Transverse colon (tissue), 4 donors: ENCODE measurements at regions not wholly inside any gene's neighbourhood (a gene's known extent, or its start where the extent isn't known, plus 50 kb on each side); places are given as distances from the start of the nearest gene placed in this dataset.

Experiments used
- DNase-seq: peaks from one replicate; pipeline ENCODE4 v3.0.0-alpha.2; 2019
- H3K27ac ChIP-seq, 4 donors: fragments of 200-600 bp; sonication (generic); 2 replicates each; pipeline ENCODE4 v1.5.1; 2016 to 2018; ENCODE audit warnings: inconsistent platforms in 4 of 4
- H3K27me3 ChIP-seq: fragments of 200-600 bp; sonication (generic); 2 replicates; pipeline ENCODE4 v1.5.1; 2017; ENCODE audit warnings: inconsistent platforms
- H3K36me3 ChIP-seq, 4 donors: fragments of 200-600 bp; sonication (generic); 2 replicates each; pipeline ENCODE4 v1.5.1; 2017 to 2019; ENCODE audit warnings: inconsistent platforms in 4 of 4
- H3K4me1 ChIP-seq, 4 donors: fragments of 200-600 bp; sonication (generic); 2 replicates each; pipeline ENCODE4 v1.5.1; 2017 to 2020; ENCODE audit warnings: inconsistent platforms in 4 of 4
- H3K4me3 ChIP-seq, 4 donors: fragments of 200-600 bp; sonication (generic); 1 replicate in 1 of 4; 2 replicates in 3 of 4; pipeline versions ENCODE4 v1.5.1 to v1.6.1; 2017 to 2019; ENCODE audit warnings: inconsistent platforms in 4 of 4
- H3K9me3 ChIP-seq, 2 donors: fragments of 200-600 bp; sonication (generic); 2 replicates each; pipeline ENCODE4 v1.5.1; 2017 to 2019; ENCODE audit warnings: inconsistent platforms in 2 of 2
- CTCF ChIP-seq, 5 experiments: fragments of 200-600 bp in 3 of 5; fragments of 450-650 bp in 2 of 5; sonication (generic) in 3 of 5; IDR thresholded peaks; 1 replicate in 2 of 5; 2 replicates in 3 of 5; pipeline ENCODE4 v1.5.1; 2016 to 2017; ENCODE audit warnings: antibody characterized with exemption in 5 of 5, inconsistent platforms in 3 of 5, mild to moderate bottlenecking in 2 of 5, moderate library complexity in 1 of 5
- EP300 ChIP-seq: sonication (generic); formaldehyde crosslinking; IDR thresholded peaks from one replicate; pipeline ENCODE4 v1.6.1; 2017; ENCODE audit warnings: antibody characterized with exemption, low read depth
- POLR2A ChIP-seq: fragments of 450-650 bp; IDR thresholded peaks from one replicate; pipeline ENCODE4 v1.6.1; 2016; ENCODE audit warnings: antibody characterized with exemption, mild to moderate bottlenecking, moderate library complexity
- POLR2AphosphoS5 ChIP-seq, 3 donors: sonication (generic); formaldehyde crosslinking; IDR thresholded peaks; one replicate each; pipeline ENCODE4 v1.6.1; 2016; ENCODE audit warnings: antibody characterized with exemption in 3 of 3
- WGBS, 2 donors: methylation state at CpG; one replicate each; pipeline ENCODE4 v1.1.5; 2018; ENCODE audit warnings: low coverage in 1 of 2; 5-methylcytosine and 5-hydroxymethylcytosine counted together
- in situ Hi-C, 4 donors: fragments of 200-750 bp; cut with MboI; loops; one replicate each; pipeline versions ENCODE4 v1.15.0 to v1.15.1; 2017; ENCODE audit warnings: low sequenced_read_pairs in 3 of 4, low pct_ligation_motif_present in 1 of 4, low pct_unique_long_range_greater_than_20kb in 1 of 4
- intact Hi-C: fragments of 100-400 bp; cut with DNase I; formaldehyde crosslinking; loops from one replicate; pipeline ENCODE4 v1.15.1; 2023; ENCODE audit warnings: low total_unique reads

GRCh38 chr12:19890024-19890423, 450.7 kb downstream of the AEBP2 start:
- TF ChIP-seq POLR2AphosphoS5 (IDR thresholded peaks at IDR 0.05) (no peak), EP300 (no peak), POLR2A (no peak), CTCF (IDR thresholded peaks at IDR 0.05) (no peak)
- peaks cover 12 to 38% (median 18%) of the 10 kb centered on the region in 4 donors for H3K4me1 ChIP-seq
- H3K27me3 ChIP-seq, result no peaks in the 10 kb centered on the region
- in situ Hi-C loops, result no loop called here
- no peak overlapping the region for H3K27ac ChIP-seq
- no peaks in the 10 kb centered on the region for H3K9me3 ChIP-seq
- DNase-seq, result no peak
- H3K4me3 ChIP-seq, result no peak overlapping the region
- H3K36me3 ChIP-seq, result no peaks in the 10 kb centered on the region
- intact Hi-C loops, result no loop called here

GRCh38 chr12:19891936-19892591, 452.8 kb downstream of the AEBP2 start:
- Histone ChIP-seq H3K4me1 (peaks cover 2 to 18% (median 4%) of the 10 kb centered on the region in 4 donors), H3K27me3 (no peaks in the 10 kb centered on the region), H3K9me3 (no peaks in the 10 kb centered on the region), H3K4me3 (no peak overlapping the region), H3K36me3 (no peaks in the 10 kb centered on the region), H3K27ac (no peak overlapping the region)
- no peak for DNase-seq
- 21 to 45% methylated on average over 3 to 4 of the region's 4 CpGs for WGBS, 2 donors
- in situ Hi-C loops (no loop called here), intact Hi-C loops (no loop called here)
- no peak for TF ChIP-seq POLR2AphosphoS5 (IDR thresholded peaks at IDR 0.05)
- no peak for TF ChIP-seq EP300
- no peak for TF ChIP-seq CTCF (IDR thresholded peaks at IDR 0.05)
- TF ChIP-seq POLR2A, result no peak

- DNase-seq, result no peak
These were observed 454.2 kb downstream of the AEBP2 start for GRCh38 chr12:19893514-19893913.

GRCh38 chr12:19894050-19894449, 454.8 kb downstream of the AEBP2 start:
- Histone ChIP-seq H3K9me3 (no peaks in the 10 kb centered on the region), H3K36me3 (no peaks in the 10 kb centered on the region), H3K27ac (no peak overlapping the region), H3K4me3 (no peak overlapping the region), H3K27me3 (no peaks in the 10 kb centered on the region), H3K4me1 (peaks cover 0 to 18% (median 4%) of the 10 kb centered on the region in 4 donors)
- WGBS, 2 donors, result 40% methylated on average over 1 of the region's 1 CpG; no CpG with 5 or more reads in 1 of the 2 donors
- in situ Hi-C loops, result no loop called here
- DNase-seq, result no peak
- TF ChIP-seq CTCF (IDR thresholded peaks at IDR 0.05) (no peak), POLR2AphosphoS5 (IDR thresholded peaks at IDR 0.05) (peak in 1 of 3 donors; percentile 16)
- intact Hi-C loops, result no loop called here

More at GRCh38 chr12:19893514-19893913, 454.2 kb downstream of the AEBP2 start:
- TF ChIP-seq POLR2A (no peak), EP300 (no peak), CTCF (IDR thresholded peaks at IDR 0.05) (peak in 1 of 5 experiments; percentile 8), POLR2AphosphoS5 (IDR thresholded peaks at IDR 0.05) (no peak)
- H3K27ac ChIP-seq, result no peak overlapping the region
- in situ Hi-C loops, result no loop called here
- H3K4me1 ChIP-seq, result peaks cover 0 to 18% (median 4%) of the 10 kb centered on the region in 4 donors
- intact Hi-C loops, result no loop called here
- WGBS, 2 donors, result 91 to 100% methylated on average over 1 of the region's 1 CpG
- no peaks in the 10 kb centered on the region for H3K9me3 ChIP-seq
- H3K36me3 ChIP-seq, result no peaks in the 10 kb centered on the region
- H3K4me3 ChIP-seq, result no peak overlapping the region
- no peaks in the 10 kb centered on the region for H3K27me3 ChIP-seq
